GM12892 (cell line): ENCODE measurements at regions not wholly inside any gene's neighbourhood (a gene's known extent, or its start where the extent isn't known, plus 50 kb on each side); places are given as distances from the start of the nearest gene placed in this dataset.

Experiments
- POLR2A ChIP-seq: IDR thresholded peaks from 2 replicates; pipeline ENCODE4 v1.6.1; 2011; ENCODE audit warnings: low read depth, low read length, control low read depth
- POLR2AphosphoS5 ChIP-seq: IDR thresholded peaks from 2 replicates; pipeline ENCODE4 v1.6.1; 2011; ENCODE audit warnings: low read depth, low read length, control low read depth
- TAF1 ChIP-seq: IDR thresholded peaks from 2 replicates; pipeline ENCODE4 v1.6.1; 2011; ENCODE audit warnings: low read depth, mild to moderate bottlenecking, control low read depth, low read length, borderline replicate concordance

DNA sequence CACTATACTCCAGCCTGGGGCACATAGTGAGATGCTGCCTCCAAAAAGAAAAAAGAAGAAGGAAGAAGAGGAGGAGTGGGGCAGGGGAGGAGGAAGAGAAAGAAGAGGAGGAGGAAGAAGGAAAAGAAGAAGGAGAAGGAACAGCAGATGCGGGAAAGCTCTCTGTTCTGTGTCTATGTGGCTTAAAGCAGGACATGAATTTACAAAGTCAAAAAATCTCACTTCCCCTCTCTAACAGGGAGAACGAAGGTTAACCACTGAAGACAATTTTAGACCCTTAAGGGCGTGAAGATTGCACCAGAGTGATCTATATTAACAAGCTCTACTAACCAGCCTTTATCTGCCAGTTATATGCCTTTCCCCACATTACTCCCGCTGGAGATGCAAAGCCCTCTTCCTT lies 258.9 kb downstream of the METTL4 start:
- TF ChIP-seq POLR2A (no peak), POLR2AphosphoS5 (no peak), TAF1 (no peak)
